Colonic mucosa (tissue), 4 donors: ENCODE measurements at regions not wholly inside any gene's neighbourhood (a gene's known extent, or its start where the extent isn't known, plus 50 kb on each side); places are given as distances from the start of the nearest gene placed in this dataset.

Source experiments
- DNase-seq: peaks from one replicate; pipeline ENCODE4 v3.0.0-alpha.2; 2020
- H3K27ac ChIP-seq: fragments of 200-600 bp; one replicate; pipeline ENCODE4 v1.8.0; 2021
- H3K27me3 ChIP-seq: fragments of 200-600 bp; one replicate; pipeline ENCODE4 v1.8.0; 2021
- H3K36me3 ChIP-seq: fragments of 200-600 bp; one replicate; pipeline ENCODE4 v1.8.0; 2021
- H3K4me1 ChIP-seq: fragments of 200-600 bp; one replicate; pipeline ENCODE4 v1.8.0; 2021; ENCODE audit warnings: mild to moderate bottlenecking
- H3K4me3 ChIP-seq: fragments of 200-600 bp; one replicate; pipeline ENCODE4 v1.8.0; 2021
- H3K9ac ChIP-seq, 2 donors: one replicate each; pipeline ENCODE4 v1.7.0; 2013; ENCODE audit warnings: control low read depth in 2 of 2, low read depth in 2 of 2, low read length in 2 of 2
- H3K9me3 ChIP-seq: fragments of 200-600 bp; one replicate; pipeline ENCODE4 v1.8.0; 2021
- intact Hi-C: fragments of 100-400 bp; cut with DNase I; formaldehyde crosslinking; loops from one replicate; pipeline ENCODE4 v1.14.1; 2022
- TF ChIP-seq, protein P1 (sequence below): fragments of 200-600 bp; IDR thresholded peaks from one replicate; pipeline ENCODE4 v1.8.0; 2022; ENCODE audit warnings: antibody characterized with exemption, mild to moderate bottlenecking
- donor health status: healthy.
- donor health status: DM: no; HTN: no; CAD: no.
- donor health status: DM: no; HTN: no; CAD: no.

DNA sequence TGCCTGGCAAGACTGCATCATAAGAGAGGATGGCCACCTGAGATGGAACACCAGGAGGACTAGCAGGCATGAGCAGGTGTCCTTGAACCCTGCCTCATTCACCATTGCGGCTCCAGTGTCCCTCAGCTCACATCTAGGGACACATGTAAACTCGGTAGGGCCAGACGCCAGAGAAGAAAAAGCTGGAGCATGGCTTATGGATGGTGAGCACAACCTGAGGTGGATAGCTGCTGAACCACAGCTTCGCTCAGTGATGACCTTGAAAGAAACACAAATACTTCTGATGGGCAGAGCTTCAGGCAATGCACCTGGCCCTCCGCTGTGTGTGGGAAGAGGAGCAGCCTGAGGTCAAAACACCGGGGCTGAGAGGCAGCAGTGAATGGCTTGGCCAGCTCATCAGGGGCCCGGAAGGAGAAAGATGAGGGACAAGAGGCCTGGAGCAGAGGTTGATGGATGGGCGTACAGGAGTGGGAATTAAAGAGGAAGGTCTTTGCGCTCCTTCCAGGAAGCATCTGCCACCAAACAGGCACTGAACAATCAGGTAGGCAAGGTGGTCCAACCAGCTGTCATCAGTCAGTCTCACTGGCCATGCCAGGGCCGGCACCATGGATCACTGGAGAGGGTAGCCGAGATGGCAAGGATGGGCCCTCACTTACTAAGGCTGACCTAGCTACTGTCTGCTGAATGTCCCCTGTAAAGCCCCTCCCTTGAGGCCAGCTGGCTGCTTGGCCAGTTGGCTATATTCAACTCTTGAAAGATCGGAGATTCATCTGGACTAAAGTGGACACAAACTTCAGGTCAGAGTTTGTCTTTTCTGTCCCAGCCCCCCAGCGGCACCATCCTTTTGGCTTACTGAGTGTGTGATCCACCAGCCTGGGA is 89.7 kb downstream of the MYEOV start:
- H3K36me3 ChIP-seq: no peaks in the 10 kb centered on the region
- DNase-seq: no peak
- H3K27me3 ChIP-seq: no peaks in the 10 kb centered on the region
- H3K4me3 ChIP-seq: no peak overlapping the region
- H3K9me3 ChIP-seq: no peaks in the 10 kb centered on the region
- H3K9ac ChIP-seq: no peak overlapping the region
- H3K4me1 ChIP-seq: no peaks in the 10 kb centered on the region
- intact Hi-C loops: no loop called here
- no peak overlapping the region for H3K27ac ChIP-seq
- TF ChIP-seq, protein P1, sequence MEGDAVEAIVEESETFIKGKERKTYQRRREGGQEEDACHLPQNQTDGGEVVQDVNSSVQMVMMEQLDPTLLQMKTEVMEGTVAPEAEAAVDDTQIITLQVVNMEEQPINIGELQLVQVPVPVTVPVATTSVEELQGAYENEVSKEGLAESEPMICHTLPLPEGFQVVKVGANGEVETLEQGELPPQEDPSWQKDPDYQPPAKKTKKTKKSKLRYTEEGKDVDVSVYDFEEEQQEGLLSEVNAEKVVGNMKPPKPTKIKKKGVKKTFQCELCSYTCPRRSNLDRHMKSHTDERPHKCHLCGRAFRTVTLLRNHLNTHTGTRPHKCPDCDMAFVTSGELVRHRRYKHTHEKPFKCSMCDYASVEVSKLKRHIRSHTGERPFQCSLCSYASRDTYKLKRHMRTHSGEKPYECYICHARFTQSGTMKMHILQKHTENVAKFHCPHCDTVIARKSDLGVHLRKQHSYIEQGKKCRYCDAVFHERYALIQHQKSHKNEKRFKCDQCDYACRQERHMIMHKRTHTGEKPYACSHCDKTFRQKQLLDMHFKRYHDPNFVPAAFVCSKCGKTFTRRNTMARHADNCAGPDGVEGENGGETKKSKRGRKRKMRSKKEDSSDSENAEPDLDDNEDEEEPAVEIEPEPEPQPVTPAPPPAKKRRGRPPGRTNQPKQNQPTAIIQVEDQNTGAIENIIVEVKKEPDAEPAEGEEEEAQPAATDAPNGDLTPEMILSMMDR: no peak

DNA sequence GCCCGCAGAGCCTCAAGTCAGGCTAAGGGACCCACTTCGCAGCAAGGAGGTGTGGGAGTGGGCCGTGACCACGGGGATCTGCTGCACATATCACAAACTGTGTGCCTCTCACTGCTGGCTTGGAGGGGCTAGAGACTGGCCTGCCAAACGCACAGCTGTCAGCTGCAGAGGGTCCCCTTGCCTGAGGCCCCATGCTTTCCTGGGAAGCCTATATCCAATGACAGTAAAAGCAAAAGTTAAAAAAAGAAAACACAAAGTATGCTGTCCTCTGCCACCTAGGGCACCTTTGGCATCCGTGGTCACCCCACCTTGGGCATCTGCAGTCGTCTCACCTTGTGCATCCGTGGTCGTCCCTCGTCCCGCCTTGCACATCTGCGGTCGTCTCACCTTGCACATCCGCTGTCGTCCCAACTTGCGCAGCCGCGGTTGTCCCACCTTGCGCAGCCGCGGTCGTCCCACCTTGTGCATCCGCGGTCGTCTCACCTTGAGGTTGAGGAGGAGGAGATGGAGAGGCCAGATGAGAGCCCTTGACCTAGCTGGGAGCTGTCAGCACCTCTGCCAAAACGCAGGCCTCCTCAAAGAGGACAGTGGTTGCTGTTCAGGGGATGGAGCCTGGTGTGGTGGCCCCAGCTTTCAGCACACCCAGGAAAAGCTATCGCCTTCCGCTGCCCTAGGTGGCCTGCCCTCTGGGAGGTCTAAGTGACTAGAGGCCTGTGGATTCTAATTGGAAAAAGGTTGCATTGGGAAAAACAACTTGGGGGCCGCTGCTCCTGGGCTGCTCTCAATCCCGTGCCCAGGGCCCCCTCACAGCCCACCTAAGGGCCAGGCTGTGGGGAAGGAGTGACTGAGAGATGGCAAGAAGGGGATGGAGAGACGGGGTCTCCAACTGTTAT is 90.5 kb downstream of the MYEOV start:
- no peaks in the 10 kb centered on the region for H3K4me1 ChIP-seq
- no peak overlapping the region for H3K4me3 ChIP-seq
- H3K9ac ChIP-seq: no peak overlapping the region
- H3K27ac ChIP-seq: no peak overlapping the region
- no peaks in the 10 kb centered on the region for H3K27me3 ChIP-seq
- no peaks in the 10 kb centered on the region for H3K36me3 ChIP-seq
- H3K9me3 ChIP-seq: no peaks in the 10 kb centered on the region
- intact Hi-C loops: no loop called here
- TF ChIP-seq, protein P1: no peak
- DNase-seq: no peak

DNA sequence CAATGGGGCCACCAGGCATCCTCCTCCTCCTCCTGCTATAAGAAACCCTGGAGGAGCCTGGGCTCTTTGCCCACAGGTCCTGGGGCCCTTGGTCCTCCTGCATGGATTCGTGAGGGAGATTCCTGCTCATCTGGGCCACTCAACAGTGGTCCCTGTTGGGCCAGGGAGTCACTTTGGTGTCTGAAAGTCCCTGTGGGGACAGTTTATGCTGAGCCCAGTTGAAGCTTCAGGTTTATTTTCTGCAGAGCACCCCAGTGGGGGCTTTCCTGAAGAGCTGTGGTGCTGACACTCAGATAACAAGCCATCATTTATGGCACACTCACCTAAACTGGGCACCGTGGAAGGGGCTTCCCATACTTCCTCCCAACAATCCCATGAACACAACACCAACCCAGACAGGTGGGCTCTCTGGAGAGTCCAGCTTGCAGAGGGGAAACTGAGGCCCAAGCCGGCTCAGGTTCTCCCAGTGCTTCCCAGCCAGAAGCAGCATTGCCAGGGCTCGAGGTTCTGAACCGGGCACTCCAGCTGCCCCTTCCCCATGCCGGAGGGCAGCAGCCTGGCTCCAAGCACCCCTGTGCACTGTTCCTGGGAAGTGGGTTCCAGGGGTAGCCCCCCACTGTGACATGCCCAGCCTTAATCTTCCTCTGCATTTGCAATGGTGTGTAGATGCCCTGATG is 91.3 kb downstream of the MYEOV start:
- no peaks in the 10 kb centered on the region for H3K9me3 ChIP-seq
- H3K27ac ChIP-seq: no peak overlapping the region
- DNase-seq: no peak
- H3K4me3 ChIP-seq: no peak overlapping the region
- TF ChIP-seq, protein P1: no peak
- H3K27me3 ChIP-seq: no peaks in the 10 kb centered on the region
- H3K9ac ChIP-seq: no peak overlapping the region
- intact Hi-C loops: no loop called here
- H3K36me3 ChIP-seq: no peaks in the 10 kb centered on the region
- H3K4me1 ChIP-seq: no peaks in the 10 kb centered on the region

DNA sequence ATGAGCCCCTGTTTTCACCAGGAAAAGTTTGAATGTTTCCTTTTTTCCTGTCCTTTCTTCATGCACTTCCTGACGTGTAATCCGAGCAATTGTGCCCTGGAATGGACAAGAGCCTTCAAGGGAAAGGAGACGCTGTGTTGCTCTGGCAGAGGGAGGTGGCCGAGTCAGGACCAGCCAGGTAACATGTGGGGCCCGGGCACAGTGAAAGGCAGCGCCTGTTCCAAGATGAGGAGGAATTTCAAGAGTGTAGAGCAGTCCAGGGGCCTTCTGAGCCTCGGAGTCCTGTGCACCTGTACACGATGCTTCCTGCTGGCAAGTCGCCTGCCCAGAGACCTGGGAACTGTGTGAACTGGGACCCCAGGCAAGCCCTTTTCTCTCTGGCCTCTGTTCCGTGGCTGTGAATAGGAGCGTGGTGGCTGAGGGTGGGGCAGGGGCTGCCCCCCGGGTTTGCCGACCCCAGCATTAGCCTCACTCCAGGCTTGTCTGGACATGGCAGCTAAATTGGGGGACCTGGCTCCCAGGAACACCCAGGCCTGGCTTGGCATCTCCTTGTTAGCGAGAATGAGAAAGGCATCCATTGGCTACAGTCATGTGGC is 92.0 kb downstream of the MYEOV start:
- Histone ChIP-seq H3K4me3 (no peak overlapping the region), H3K9ac (no peak overlapping the region), H3K27me3 (no peaks in the 10 kb centered on the region), H3K9me3 (no peaks in the 10 kb centered on the region), H3K36me3 (no peaks in the 10 kb centered on the region), H3K27ac (no peak overlapping the region), H3K4me1 (no peaks in the 10 kb centered on the region)
- TF ChIP-seq, protein P1: no peak
- intact Hi-C loops: no loop called here
- DNase-seq: no peak
